Keratinocyte (primary cell): ENCODE measurements at regions not wholly inside any gene's neighbourhood (a gene's known extent, or its start where the extent isn't known, plus 50 kb on each side); places are given as distances from the start of the nearest gene placed in this dataset.

ENCODE experiments used
- DNase-seq: peaks from one replicate; pipeline ENCODE4 v3.0.0-alpha.2; 2011; ENCODE audit warnings: low read depth, missing footprints, low spot score
- FAIRE-seq: peaks from 2 replicates; lab custom pipeline; 2011; peaks lifted over from hg19 to GRCh38; lab: Jason Lieb, UNC
- H2AFZ ChIP-seq: 2 replicates; pipeline ENCODE4 v1.6.0; 2012; ENCODE audit warnings: low read length, control low read depth, inconsistent platforms; ENCODE audit not compliant: control insufficient read depth
- H3K27ac ChIP-seq: 2 replicates; pipeline ENCODE4 v1.5.1; 2011; ENCODE audit warnings: low read length; ENCODE audit not compliant: control insufficient read depth, insufficient read depth
- H3K27me3 ChIP-seq: 3 replicates; pipeline ENCODE4 v1.6.0; 2011; ENCODE audit warnings: low read length; ENCODE audit not compliant: control insufficient read depth, insufficient read depth; ENCODE audit errors: extremely low read depth
- H3K36me3 ChIP-seq, 2 experiments: 2 replicates in 1 of 2; 3 replicates in 1 of 2; pipeline ENCODE4 v1.5.1; 2011; ENCODE audit warnings: low read length in 2 of 2, mild to moderate bottlenecking in 1 of 2; ENCODE audit not compliant: control insufficient read depth in 2 of 2, insufficient read depth in 2 of 2; ENCODE audit errors: extremely low read depth in 1 of 2
- H3K4me1 ChIP-seq: 3 replicates; pipeline ENCODE4 v1.5.1; 2011; ENCODE audit warnings: low read length; ENCODE audit not compliant: control insufficient read depth, insufficient read depth; ENCODE audit errors: extremely low read depth
- H3K4me2 ChIP-seq: 3 replicates; pipeline ENCODE4 v1.6.0; 2011; ENCODE audit warnings: low read depth, low read length; ENCODE audit not compliant: control insufficient read depth, insufficient read depth; ENCODE audit errors: extremely low read depth
- H3K4me3 ChIP-seq, 3 experiments: fragments of 200-600 bp in 1 of 3; sonication (generic) in 1 of 3; 2 replicates in 2 of 3; 3 replicates in 1 of 3; pipeline ENCODE4 v1.5.1; 2011 to 2016; ENCODE audit warnings: low read length in 3 of 3, mild to moderate bottlenecking in 3 of 3, control low read depth in 2 of 3, inconsistent platforms in 1 of 3, low read depth in 1 of 3, mixed read lengths in 1 of 3, mixed run types in 1 of 3, moderate library complexity in 1 of 3; ENCODE audit not compliant: control insufficient read depth in 2 of 3, insufficient read depth in 2 of 3; ENCODE audit errors: extremely low read depth in 1 of 3
- H3K79me2 ChIP-seq: 2 replicates; pipeline ENCODE4 v1.6.0; 2012; ENCODE audit warnings: low read length; ENCODE audit not compliant: control insufficient read depth, insufficient read depth
- H3K9ac ChIP-seq: 3 replicates; pipeline ENCODE4 v1.6.0; 2011; ENCODE audit warnings: low read length; ENCODE audit not compliant: control insufficient read depth, insufficient read depth; ENCODE audit errors: extremely low read depth
- H3K9me1 ChIP-seq: 3 replicates; pipeline ENCODE4 v1.6.0; 2011; ENCODE audit warnings: low read length; ENCODE audit not compliant: control insufficient read depth, insufficient read depth; ENCODE audit errors: extremely low read depth
- H3K9me3 ChIP-seq: 2 replicates; pipeline ENCODE4 v1.5.1; 2012; ENCODE audit warnings: low read depth, low read length; ENCODE audit not compliant: control insufficient read depth
- H4K20me1 ChIP-seq: 3 replicates; pipeline ENCODE4 v1.6.0; 2011; ENCODE audit warnings: low read length; ENCODE audit not compliant: control insufficient read depth, insufficient read depth; ENCODE audit errors: extremely low read depth
- CTCF ChIP-seq, 3 experiments: IDR thresholded peaks in 1 of 3; conservative IDR thresholded peaks in 1 of 3; optimal IDR thresholded peaks in 1 of 3; 2 replicates in 2 of 3; 3 replicates in 1 of 3; pipeline versions ENCODE3 to v1.5.1; 2011; ENCODE audit warnings: low read length in 3 of 3, mild to moderate bottlenecking in 3 of 3, moderate library complexity in 2 of 3, control low read depth in 1 of 3, inconsistent platforms in 1 of 3; ENCODE audit not compliant: insufficient read depth in 2 of 3; ENCODE audit errors: extremely low read depth in 1 of 3
- EZH2 ChIP-seq: IDR thresholded peaks from one replicate; pipeline ENCODE4 v1.6.1; 2012; ENCODE audit warnings: inconsistent platforms, mild to moderate bottlenecking, low read length, moderate library complexity
- dilution Hi-C: fragments of 300-500 bp; cut with MboI; formaldehyde crosslinking; loops from one replicate; pipeline ENCODE4 v1.7.0; 2020; ENCODE audit warnings: low sequenced_read_pairs; ENCODE audit not compliant: extremely low pct_ligation_motif_present

GRCh38 chr20:11172881-11173280 lies 499.1 kb upstream of the JAG1 start:
- TF ChIP-seq EZH2: no peak
- no peak for TF ChIP-seq CTCF (optimal IDR thresholded peaks at IDR 0.05 in 1 of 3, IDR thresholded peaks at IDR 0.05 in 1 of 3, conservative IDR thresholded peaks at IDR 0.05 in 1 of 3; ENCODE audit: extremely low read depth in 1 of 3, insufficient read depth in 2 of 3, low read length in 3 of 3)
- H3K9ac ChIP-seq: no peak overlapping the region
- H3K27me3 ChIP-seq: no peaks in the 10 kb centered on the region
- no peaks in the 10 kb centered on the region for H3K79me2 ChIP-seq
- H4K20me1 ChIP-seq: no peaks in the 10 kb centered on the region
- H3K9me1 ChIP-seq: no peaks in the 10 kb centered on the region
- H2AFZ ChIP-seq: no peak overlapping the region
- H3K36me3 ChIP-seq: no peaks in the 10 kb centered on the region
- FAIRE-seq: no peak
- dilution Hi-C loops: no loop called here
- no peak for DNase-seq
- no peak overlapping the region for H3K4me3 ChIP-seq
- H3K27ac ChIP-seq: no peak overlapping the region
- H3K9me3 ChIP-seq: no peaks in the 10 kb centered on the region
- H3K4me2 ChIP-seq: no peak overlapping the region
- peaks cover 13% of the 10 kb centered on the region for H3K4me1 ChIP-seq

DNA sequence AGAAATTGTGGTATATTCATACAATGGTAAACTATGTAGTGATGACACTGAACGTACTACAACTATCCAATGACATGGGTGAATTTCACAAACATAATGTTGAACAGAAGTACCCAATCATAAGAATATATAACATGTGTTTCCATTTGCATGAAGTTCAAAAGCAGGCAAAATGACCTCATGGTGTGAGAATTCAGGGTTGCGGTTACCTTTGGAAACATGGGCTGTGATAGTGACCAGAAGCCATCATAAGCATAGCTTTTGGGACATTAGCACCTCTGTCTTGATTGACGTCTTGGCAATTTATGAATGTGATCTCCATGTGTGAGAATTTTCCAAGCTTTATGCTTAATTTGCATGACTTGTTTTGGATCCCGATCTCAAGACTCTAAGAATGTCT lies 500.1 kb upstream of the JAG1 start:
- H3K4me3 ChIP-seq: no peak overlapping the region
- H3K9ac ChIP-seq: no peak overlapping the region
- H3K9me3 ChIP-seq: no peaks in the 10 kb centered on the region
- DNase-seq: no peak
- H3K4me1 ChIP-seq: peaks cover 19% of the 10 kb centered on the region
- H3K36me3 ChIP-seq: no peaks in the 10 kb centered on the region
- dilution Hi-C loops: no loop called here
- H3K79me2 ChIP-seq: no peaks in the 10 kb centered on the region
- H4K20me1 ChIP-seq: no peaks in the 10 kb centered on the region
- no peak overlapping the region for H3K27ac ChIP-seq
- no peak overlapping the region for H3K4me2 ChIP-seq
- no peaks in the 10 kb centered on the region for H3K9me1 ChIP-seq
- no peaks in the 10 kb centered on the region for H3K27me3 ChIP-seq
- H2AFZ ChIP-seq: no peak overlapping the region
- peak; percentile 49 for FAIRE-seq
- TF ChIP-seq EZH2 (no peak), CTCF (optimal IDR thresholded peaks at IDR 0.05 in 1 of 3, IDR thresholded peaks at IDR 0.05 in 1 of 3, conservative IDR thresholded peaks at IDR 0.05 in 1 of 3; ENCODE audit: extremely low read depth in 1 of 3, insufficient read depth in 2 of 3, low read length in 3 of 3) (no peak)
